CD8-positive, alpha-beta memory T cell (primary cell): ENCODE measurements at regions not wholly inside any gene's neighbourhood (a gene's known extent, or its start where the extent isn't known, plus 50 kb on each side); places are given as distances from the start of the nearest gene placed in this dataset.

ENCODE experiments used
- CTCF ChIA-PET: fragments of 350-600 bp; sonication (Branson Sonifier 250); formaldehyde crosslinking; loops from one replicate; lab custom pipeline; 2021; ENCODE audit warnings: antibody characterized with exemption; lab: Charles Lee
- POLR2A ChIA-PET: fragments of 350-600 bp; sonication (Branson Sonifier 250); formaldehyde crosslinking; loops from one replicate; lab custom pipeline; 2021; ENCODE audit warnings: antibody characterized with exemption; lab: Charles Lee
- DNase-seq, 5 donors: peaks; one replicate each; pipeline versions ENCODE4 v3.0.0 to v3.0.0-alpha.2; 2020 to 2022; ENCODE audit warnings: mixed read lengths in 1 of 5
- H3K27ac ChIP-seq: one replicate; pipeline ENCODE4 v1.7.0; 2013; ENCODE audit warnings: low read depth, mild to moderate bottlenecking, low read length, moderate library complexity
- H3K27me3 ChIP-seq: 2 replicates; pipeline ENCODE4 v1.7.0; 2013; ENCODE audit warnings: low read length, mild to moderate bottlenecking; ENCODE audit not compliant: insufficient read depth, poor library complexity, severe bottlenecking
- H3K36me3 ChIP-seq: 2 replicates; pipeline ENCODE4 v1.7.0; 2013; ENCODE audit warnings: mild to moderate bottlenecking, low read length, moderate library complexity; ENCODE audit not compliant: insufficient read depth
- H3K4me1 ChIP-seq: 2 replicates; pipeline ENCODE4 v1.7.0; 2013; ENCODE audit warnings: mild to moderate bottlenecking, low read length, moderate library complexity; ENCODE audit not compliant: insufficient read depth
- H3K4me3 ChIP-seq: 2 replicates; pipeline ENCODE4 v1.7.0; 2013; ENCODE audit warnings: mild to moderate bottlenecking, low read length
- H3K9me3 ChIP-seq: 2 replicates; pipeline ENCODE4 v1.7.0; 2013; ENCODE audit warnings: mild to moderate bottlenecking, low read length
- H3K27ac Mint-ChIP-seq, 8 donors: one replicate each; pipeline ENCODE4 v1.8.0; 2020 to 2021; ENCODE audit warnings: mixed read lengths in 8 of 8, mild to moderate bottlenecking in 6 of 8, inconsistent platforms in 3 of 8, moderate library complexity in 3 of 8
- H3K27me3 Mint-ChIP-seq, 2 donors: one replicate each; pipeline ENCODE4 v1.8.0; 2020 to 2021; ENCODE audit warnings: mixed read lengths in 2 of 2, mild to moderate bottlenecking in 1 of 2, moderate library complexity in 1 of 2
- H3K36me3 Mint-ChIP-seq, 3 donors: one replicate each; pipeline ENCODE4 v1.8.0; 2020 to 2021; ENCODE audit warnings: mixed read lengths in 3 of 3, inconsistent platforms in 1 of 3, mild to moderate bottlenecking in 1 of 3
- H3K4me1 Mint-ChIP-seq, 3 donors: one replicate each; pipeline ENCODE4 v1.8.0; 2020 to 2021; ENCODE audit warnings: mixed read lengths in 3 of 3, inconsistent platforms in 1 of 3, mild to moderate bottlenecking in 1 of 3
- H3K4me3 Mint-ChIP-seq, 7 donors: one replicate each; pipeline ENCODE4 v1.8.0; 2020 to 2021; ENCODE audit warnings: mixed read lengths in 7 of 7, mild to moderate bottlenecking in 6 of 7, moderate library complexity in 4 of 7, inconsistent platforms in 2 of 7
- H3K9me3 Mint-ChIP-seq, 5 donors: one replicate each; pipeline ENCODE4 v1.8.0; 2020 to 2022; ENCODE audit warnings: mixed read lengths in 5 of 5, mild to moderate bottlenecking in 3 of 5, moderate library complexity in 2 of 5, inconsistent platforms in 1 of 5

- H3K4me1 Mint-ChIP-seq, result no peaks in the 10 kb centered on the region
- H3K27ac ChIP-seq, result no peak overlapping the region
- DNase-seq, result no peak
- peaks cover 4 to 27% of the 10 kb centered on the region in 2 donors for H3K27me3 Mint-ChIP-seq
- no peak overlapping the region for H3K4me3 ChIP-seq
- POLR2A ChIA-PET, result no interaction called here
- H3K27me3 ChIP-seq, result no peaks in the 10 kb centered on the region
- peaks cover 0 to 2% (median 0%) of the 10 kb centered on the region in 5 donors for H3K9me3 Mint-ChIP-seq
- CTCF ChIA-PET, result no interaction called here
- H3K9me3 ChIP-seq, result no peaks in the 10 kb centered on the region
- no peak overlapping the region for H3K27ac Mint-ChIP-seq
- H3K4me3 Mint-ChIP-seq, result no peak overlapping the region
- no peaks in the 10 kb centered on the region for H3K36me3 ChIP-seq
- H3K36me3 Mint-ChIP-seq, result no peaks in the 10 kb centered on the region
- H3K4me1 ChIP-seq, result no peaks in the 10 kb centered on the region
These were observed 204.3 kb downstream of the TRIM29 start for GRCh38 chr11:119933584-119933983.

DNA sequence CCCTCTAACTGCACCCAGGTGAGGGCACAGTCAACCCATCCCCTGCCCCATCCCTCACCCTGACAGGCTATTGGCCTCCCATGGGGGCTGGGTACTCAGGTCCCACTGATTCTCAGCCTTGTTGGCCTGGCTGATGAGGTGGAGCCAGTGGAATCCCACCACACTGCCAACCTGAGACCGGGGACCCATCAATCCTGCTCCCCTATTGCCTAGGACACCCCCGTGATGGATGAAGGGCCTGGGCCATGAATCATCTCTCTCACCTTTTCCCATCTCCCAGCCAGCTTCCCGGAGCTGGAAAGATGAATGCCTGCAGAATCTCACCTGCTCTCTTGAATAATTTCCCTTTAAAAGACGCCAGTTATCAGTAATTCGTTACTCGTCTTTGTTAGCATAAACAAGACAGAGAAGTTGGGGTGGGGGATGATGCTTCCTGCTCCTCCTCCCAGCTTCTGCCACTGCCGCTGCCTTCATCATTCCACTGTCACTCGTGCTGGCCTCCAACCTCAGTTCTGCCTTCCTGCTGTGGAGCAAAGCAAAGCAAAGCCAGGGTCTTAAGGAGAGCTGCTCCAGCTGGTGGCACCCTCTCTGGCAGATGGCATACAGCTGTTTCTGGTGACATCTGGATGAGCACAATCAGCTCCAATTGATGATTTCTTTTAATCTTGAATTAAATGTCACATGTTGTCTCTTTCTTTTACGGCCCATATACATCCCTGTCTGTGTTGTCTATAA lies 204.0 kb upstream of the NECTIN1 start:
- no peaks in the 10 kb centered on the region for H3K4me1 Mint-ChIP-seq
- no peak for DNase-seq
- Histone ChIP-seq H3K27ac (no peak overlapping the region), H3K4me1 (no peaks in the 10 kb centered on the region), H3K4me3 (no peak overlapping the region), H3K9me3 (no peaks in the 10 kb centered on the region), H3K36me3 (no peaks in the 10 kb centered on the region), H3K27me3 (no peaks in the 10 kb centered on the region)
- no peak overlapping the region for H3K4me3 Mint-ChIP-seq
- H3K27ac Mint-ChIP-seq, result no peak overlapping the region
- H3K27me3 Mint-ChIP-seq, result peaks cover 8 to 31% of the 10 kb centered on the region in 2 donors
- CTCF ChIA-PET, result no interaction called here
- H3K9me3 Mint-ChIP-seq, result peaks cover 0 to 2% (median 0%) of the 10 kb centered on the region in 5 donors
- no peaks in the 10 kb centered on the region for H3K36me3 Mint-ChIP-seq
- POLR2A ChIA-PET, result no interaction called here

- Histone ChIP-seq H3K36me3 (no peaks in the 10 kb centered on the region), H3K27me3 (no peaks in the 10 kb centered on the region), H3K9me3 (no peaks in the 10 kb centered on the region), H3K27ac (no peak overlapping the region), H3K4me1 (no peaks in the 10 kb centered on the region), H3K4me3 (no peak overlapping the region)
- DNase-seq, result no peak
- POLR2A ChIA-PET, result no interaction called here
- no peak overlapping the region for H3K4me3 Mint-ChIP-seq
- no peaks in the 10 kb centered on the region for H3K36me3 Mint-ChIP-seq
- CTCF ChIA-PET, result no interaction called here
- no peak overlapping the region for H3K27ac Mint-ChIP-seq
- peaks cover 0 to 5% (median 0%) of the 10 kb centered on the region in 5 donors for H3K9me3 Mint-ChIP-seq
- H3K4me1 Mint-ChIP-seq, result no peaks in the 10 kb centered on the region
- H3K27me3 Mint-ChIP-seq, result peaks cover 7 to 22% of the 10 kb centered on the region in 2 donors
These were observed 199.0 kb upstream of the NECTIN1 start for GRCh38 chr11:119928047-119928446.

GRCh38 chr11:119924017-119924416 lies 195.0 kb upstream of the NECTIN1 start:
- no peaks in the 10 kb centered on the region for H3K27me3 ChIP-seq
- H3K27ac Mint-ChIP-seq, result no peak overlapping the region
- no peak for DNase-seq
- H3K27ac ChIP-seq, result no peak overlapping the region
- CTCF ChIA-PET, result no interaction called here
- H3K4me1 ChIP-seq, result no peaks in the 10 kb centered on the region
- no peak overlapping the region for H3K4me3 Mint-ChIP-seq
- no peaks in the 10 kb centered on the region for H3K36me3 ChIP-seq
- no peaks in the 10 kb centered on the region for H3K4me1 Mint-ChIP-seq
- H3K4me3 ChIP-seq, result no peak overlapping the region
- H3K27me3 Mint-ChIP-seq, result peaks cover 16 to 26% of the 10 kb centered on the region in 2 donors
- no peaks in the 10 kb centered on the region for H3K9me3 ChIP-seq
- no peaks in the 10 kb centered on the region for H3K36me3 Mint-ChIP-seq
- POLR2A ChIA-PET, result no interaction called here
- peaks cover 0 to 4% (median 0%) of the 10 kb centered on the region in 5 donors for H3K9me3 Mint-ChIP-seq

GRCh38 chr11:119921571-119921970 lies 192.6 kb upstream of the NECTIN1 start:
- POLR2A ChIA-PET, result no interaction called here
- Mint-ChIP-seq H3K36me3 (no peaks in the 10 kb centered on the region), H3K9me3 (peaks cover 0 to 4% (median 0%) of the 10 kb centered on the region in 5 donors), H3K27ac (no peak overlapping the region), H3K4me1 (no peaks in the 10 kb centered on the region), H3K27me3 (peaks cover 13 to 25% of the 10 kb centered on the region in 2 donors), H3K4me3 (no peak overlapping the region)
- H3K27ac ChIP-seq, result no peak overlapping the region
- H3K36me3 ChIP-seq, result no peaks in the 10 kb centered on the region
- H3K27me3 ChIP-seq, result no peaks in the 10 kb centered on the region
- CTCF ChIA-PET, result no interaction called here
- H3K4me1 ChIP-seq, result no peaks in the 10 kb centered on the region
- H3K9me3 ChIP-seq, result no peaks in the 10 kb centered on the region
- no peak for DNase-seq
- no peak overlapping the region for H3K4me3 ChIP-seq

- Mint-ChIP-seq H3K36me3 (no peaks in the 10 kb centered on the region), H3K9me3 (peaks cover 0 to 4% (median 0%) of the 10 kb centered on the region in 5 donors), H3K27ac (peak overlapping the region in 1 of 8 donors; percentile 87), H3K27me3 (peaks cover 13 to 25% of the 10 kb centered on the region in 2 donors), H3K4me3 (no peak overlapping the region), H3K4me1 (no peaks in the 10 kb centered on the region)
- Histone ChIP-seq H3K36me3 (no peaks in the 10 kb centered on the region), H3K27ac (no peak overlapping the region), H3K4me1 (no peaks in the 10 kb centered on the region), H3K9me3 (no peaks in the 10 kb centered on the region), H3K4me3 (no peak overlapping the region), H3K27me3 (no peaks in the 10 kb centered on the region)
- ChIA-PET CTCF (no interaction called here), POLR2A (no interaction called here)
- DNase-seq, result no peak
These were observed 191.8 kb upstream of the NECTIN1 start for GRCh38 chr11:119920666-119921387.

- Histone ChIP-seq H3K4me1 (no peaks in the 10 kb centered on the region), H3K27ac (no peak overlapping the region), H3K4me3 (no peak overlapping the region), H3K27me3 (no peaks in the 10 kb centered on the region), H3K9me3 (no peaks in the 10 kb centered on the region), H3K36me3 (no peaks in the 10 kb centered on the region)
- no peak for DNase-seq
- ChIA-PET CTCF (no interaction called here), POLR2A (no interaction called here)
- Mint-ChIP-seq H3K4me1 (no peaks in the 10 kb centered on the region), H3K9me3 (no peaks in the 10 kb centered on the region), H3K36me3 (no peaks in the 10 kb centered on the region), H3K27me3 (peaks cover 13 to 17% of the 10 kb centered on the region in 2 donors), H3K27ac (no peak overlapping the region), H3K4me3 (no peak overlapping the region)
These were observed 190.7 kb upstream of the NECTIN1 start for GRCh38 chr11:119919656-119920055.

DNA sequence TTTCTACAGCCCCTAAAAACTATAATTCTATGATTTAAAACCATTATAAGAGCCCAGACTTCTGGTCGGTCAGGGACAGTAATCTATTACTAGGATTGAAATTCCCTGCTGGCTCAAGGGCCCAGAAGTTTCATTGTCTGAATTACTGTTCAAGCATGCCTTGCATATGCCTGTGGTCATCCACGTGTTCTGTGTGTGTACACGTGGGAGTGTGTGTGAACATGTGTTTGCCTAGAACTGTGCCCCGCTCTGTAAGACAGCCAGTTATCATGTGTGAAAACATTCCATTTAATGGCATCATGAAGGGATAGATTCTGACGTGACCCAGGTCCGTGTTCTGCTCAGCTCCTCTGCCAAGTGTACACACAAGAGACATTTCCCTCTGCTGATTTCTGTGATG lies 189.3 kb upstream of the NECTIN1 start:
- no peak overlapping the region for H3K4me3 ChIP-seq
- H3K9me3 Mint-ChIP-seq, result no peaks in the 10 kb centered on the region
- no peaks in the 10 kb centered on the region for H3K36me3 ChIP-seq
- ChIA-PET CTCF (no interaction called here), POLR2A (no interaction called here)
- H3K36me3 Mint-ChIP-seq, result no peaks in the 10 kb centered on the region
- H3K4me1 Mint-ChIP-seq, result no peaks in the 10 kb centered on the region
- H3K27ac ChIP-seq, result no peak overlapping the region
- no peak overlapping the region for H3K4me3 Mint-ChIP-seq
- no peak for DNase-seq
- H3K4me1 ChIP-seq, result no peaks in the 10 kb centered on the region
- no peaks in the 10 kb centered on the region for H3K27me3 ChIP-seq
- no peak overlapping the region for H3K27ac Mint-ChIP-seq
- peaks cover 14 to 17% of the 10 kb centered on the region in 2 donors for H3K27me3 Mint-ChIP-seq
- no peaks in the 10 kb centered on the region for H3K9me3 ChIP-seq
